Neural progenitor cell (in vitro differentiated cells): ENCODE measurements at regions not wholly inside any gene's neighbourhood (a gene's known extent, or its start where the extent isn't known, plus 50 kb on each side); places are given as distances from the start of the nearest gene placed in this dataset.

ENCODE experiments used
- DNase-seq: peaks from one replicate; pipeline ENCODE4 v3.0.0-alpha.2; 2016; ENCODE audit warnings: low spot score
- H2AFZ ChIP-seq: fragments of 200-600 bp; sonication (generic); replicated peaks from 2 replicates; pipeline ENCODE4 v1.6.1; 2016; ENCODE audit warnings: antibody characterized with exemption
- H3F3A ChIP-seq: fragments of 200-600 bp; sonication (generic); 2 replicates; pipeline ENCODE4 v1.6.1; 2016; ENCODE audit warnings: antibody characterized with exemption, low read depth
- H3K27ac ChIP-seq: fragments of 200-600 bp; sonication (generic); 2 replicates; pipeline ENCODE4 v1.5.1; 2016; ENCODE audit warnings: mild to moderate bottlenecking
- H3K27me3 ChIP-seq: fragments of 200-600 bp; sonication (generic); 2 replicates; pipeline ENCODE4 v1.6.1; 2016; ENCODE audit warnings: mild to moderate bottlenecking, moderate library complexity
- H3K36me3 ChIP-seq: fragments of 200-600 bp; sonication (generic); 2 replicates; pipeline ENCODE4 v1.5.1; 2016
- H3K4me1 ChIP-seq: fragments of 200-600 bp; sonication (generic); 2 replicates; pipeline ENCODE4 v1.6.1; 2016; ENCODE audit warnings: mixed run types
- H3K4me2 ChIP-seq: fragments of 200-600 bp; sonication (generic); 2 replicates; pipeline ENCODE4 v1.6.1; 2016
- H3K4me3 ChIP-seq: fragments of 200-600 bp; sonication (generic); 2 replicates; pipeline ENCODE4 v1.5.1; 2016
- H3K79me2 ChIP-seq: fragments of 200-600 bp; sonication (generic); 2 replicates; pipeline ENCODE4 v1.6.1; 2016; ENCODE audit warnings: low read depth
- H3K9ac ChIP-seq: fragments of 200-600 bp; sonication (generic); 2 replicates; pipeline ENCODE4 v1.6.1; 2016
- H3K9me3 ChIP-seq: fragments of 200-600 bp; sonication (generic); 2 replicates; pipeline ENCODE4 v1.5.1; 2016; ENCODE audit warnings: low read depth
- H4K20me1 ChIP-seq: fragments of 200-600 bp; sonication (generic); 2 replicates; pipeline ENCODE4 v1.6.1; 2016; ENCODE audit warnings: low read depth
- H3K27ac Mint-ChIP-seq: 3 replicates; pipeline ENCODE4 v1.8.0; 2021; ENCODE audit warnings: mixed read lengths
- H3K27me3 Mint-ChIP-seq: 2 replicates; pipeline ENCODE4 v1.8.0; 2022; ENCODE audit warnings: low read depth, mild to moderate bottlenecking, inconsistent platforms, moderate library complexity, mixed read lengths; ENCODE audit not compliant: insufficient read depth
- H3K36me3 Mint-ChIP-seq: 3 replicates; pipeline ENCODE4 v1.8.0; 2021; ENCODE audit warnings: mixed read lengths
- H3K4me1 Mint-ChIP-seq: 3 replicates; pipeline ENCODE4 v1.8.0; 2021; ENCODE audit warnings: mixed read lengths
- H3K4me3 Mint-ChIP-seq: 3 replicates; pipeline ENCODE4 v1.8.0; 2021; ENCODE audit warnings: mild to moderate bottlenecking, moderate library complexity, mixed read lengths
- H3K9me3 Mint-ChIP-seq: 3 replicates; pipeline ENCODE4 v1.8.0; 2020; ENCODE audit warnings: mixed read lengths
- EZH2 ChIP-seq: fragments of 200-600 bp; sonication (generic); IDR thresholded peaks from 2 replicates; pipeline ENCODE4 v1.6.1; 2017; ENCODE audit warnings: antibody characterized with exemption, mild to moderate bottlenecking, moderate library complexity
- EZH2phosphoT487 ChIP-seq: fragments of 200-600 bp; sonication (generic); IDR thresholded peaks from 2 replicates; pipeline ENCODE4 v1.6.1; 2017; ENCODE audit warnings: antibody characterized with exemption
- TF ChIP-seq, protein P1 (sequence below): fragments of 200-600 bp; sonication (generic); IDR thresholded peaks from 2 replicates; pipeline ENCODE4 v1.5.1; 2017; ENCODE audit warnings: antibody characterized with exemption, mild to moderate bottlenecking

DNA sequence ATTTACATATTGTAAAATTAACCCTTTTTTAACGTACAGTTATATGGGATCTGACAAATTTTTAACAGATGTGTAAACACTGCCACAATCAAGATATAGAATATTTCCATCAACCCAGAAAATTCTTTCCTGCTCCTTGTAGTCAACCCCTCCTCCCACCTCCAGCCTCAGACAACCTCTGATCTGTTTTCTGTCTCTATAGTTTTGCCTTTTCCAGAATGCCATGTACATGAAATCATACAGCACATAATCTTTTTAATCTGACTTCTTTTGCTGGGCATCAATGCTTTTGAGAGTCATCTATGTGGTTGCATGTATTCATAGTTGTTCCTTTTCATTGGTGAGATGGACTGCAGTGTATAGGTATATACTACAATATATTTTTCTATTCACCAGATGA is 153.0 kb downstream of the SMAD6 start:
- Mint-ChIP-seq H3K27ac (no peak overlapping the region), H3K4me1 (peaks cover 19% of the 10 kb centered on the region), H3K36me3 (no peaks in the 10 kb centered on the region), H3K9me3 (no peaks in the 10 kb centered on the region), H3K4me3 (no peak overlapping the region), H3K27me3 (peaks cover 8% of the 10 kb centered on the region)
- Histone ChIP-seq H3K36me3 (no peaks in the 10 kb centered on the region), H4K20me1 (no peaks in the 10 kb centered on the region), H3K79me2 (no peaks in the 10 kb centered on the region), H3F3A (no peaks in the 10 kb centered on the region), H3K27ac (no peak overlapping the region), H3K4me3 (no peak overlapping the region), H3K4me2 (no peak overlapping the region), H3K27me3 (peaks cover 18% of the 10 kb centered on the region), H2AFZ (no peak overlapping the region), H3K9me3 (no peaks in the 10 kb centered on the region), H3K9ac (no peak overlapping the region), H3K4me1 (no peaks in the 10 kb centered on the region)
- no peak for DNase-seq
- TF ChIP-seq EZH2, result no peak

GRCh38 chr15:66857694-66858093 is 155.7 kb downstream of the SMAD6 start:
- H3K9me3 Mint-ChIP-seq, result no peaks in the 10 kb centered on the region
- no peak for DNase-seq
- H3K27me3 ChIP-seq, result peaks cover 4% of the 10 kb centered on the region
- no peak overlapping the region for H3K4me3 Mint-ChIP-seq
- peaks cover 11% of the 10 kb centered on the region for H3K4me1 Mint-ChIP-seq
- peaks cover 8% of the 10 kb centered on the region for H3K27me3 Mint-ChIP-seq
- no peak overlapping the region for H3K27ac ChIP-seq
- no peaks in the 10 kb centered on the region for H3K36me3 ChIP-seq
- H3K9me3 ChIP-seq, result no peaks in the 10 kb centered on the region
- H3K36me3 Mint-ChIP-seq, result no peaks in the 10 kb centered on the region
- no peaks in the 10 kb centered on the region for H3F3A ChIP-seq
- H3K4me1 ChIP-seq, result no peaks in the 10 kb centered on the region
- H3K4me3 ChIP-seq, result no peak overlapping the region
- H3K79me2 ChIP-seq, result no peaks in the 10 kb centered on the region
- H3K4me2 ChIP-seq, result no peak overlapping the region
- no peak overlapping the region for H3K27ac Mint-ChIP-seq
- TF ChIP-seq EZH2phosphoT487 (no peak), EZH2 (no peak)
- TF ChIP-seq, protein P1, sequence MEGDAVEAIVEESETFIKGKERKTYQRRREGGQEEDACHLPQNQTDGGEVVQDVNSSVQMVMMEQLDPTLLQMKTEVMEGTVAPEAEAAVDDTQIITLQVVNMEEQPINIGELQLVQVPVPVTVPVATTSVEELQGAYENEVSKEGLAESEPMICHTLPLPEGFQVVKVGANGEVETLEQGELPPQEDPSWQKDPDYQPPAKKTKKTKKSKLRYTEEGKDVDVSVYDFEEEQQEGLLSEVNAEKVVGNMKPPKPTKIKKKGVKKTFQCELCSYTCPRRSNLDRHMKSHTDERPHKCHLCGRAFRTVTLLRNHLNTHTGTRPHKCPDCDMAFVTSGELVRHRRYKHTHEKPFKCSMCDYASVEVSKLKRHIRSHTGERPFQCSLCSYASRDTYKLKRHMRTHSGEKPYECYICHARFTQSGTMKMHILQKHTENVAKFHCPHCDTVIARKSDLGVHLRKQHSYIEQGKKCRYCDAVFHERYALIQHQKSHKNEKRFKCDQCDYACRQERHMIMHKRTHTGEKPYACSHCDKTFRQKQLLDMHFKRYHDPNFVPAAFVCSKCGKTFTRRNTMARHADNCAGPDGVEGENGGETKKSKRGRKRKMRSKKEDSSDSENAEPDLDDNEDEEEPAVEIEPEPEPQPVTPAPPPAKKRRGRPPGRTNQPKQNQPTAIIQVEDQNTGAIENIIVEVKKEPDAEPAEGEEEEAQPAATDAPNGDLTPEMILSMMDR, result no peak
- no peaks in the 10 kb centered on the region for H4K20me1 ChIP-seq
- no peak overlapping the region for H2AFZ ChIP-seq
- H3K9ac ChIP-seq, result no peak overlapping the region

DNA sequence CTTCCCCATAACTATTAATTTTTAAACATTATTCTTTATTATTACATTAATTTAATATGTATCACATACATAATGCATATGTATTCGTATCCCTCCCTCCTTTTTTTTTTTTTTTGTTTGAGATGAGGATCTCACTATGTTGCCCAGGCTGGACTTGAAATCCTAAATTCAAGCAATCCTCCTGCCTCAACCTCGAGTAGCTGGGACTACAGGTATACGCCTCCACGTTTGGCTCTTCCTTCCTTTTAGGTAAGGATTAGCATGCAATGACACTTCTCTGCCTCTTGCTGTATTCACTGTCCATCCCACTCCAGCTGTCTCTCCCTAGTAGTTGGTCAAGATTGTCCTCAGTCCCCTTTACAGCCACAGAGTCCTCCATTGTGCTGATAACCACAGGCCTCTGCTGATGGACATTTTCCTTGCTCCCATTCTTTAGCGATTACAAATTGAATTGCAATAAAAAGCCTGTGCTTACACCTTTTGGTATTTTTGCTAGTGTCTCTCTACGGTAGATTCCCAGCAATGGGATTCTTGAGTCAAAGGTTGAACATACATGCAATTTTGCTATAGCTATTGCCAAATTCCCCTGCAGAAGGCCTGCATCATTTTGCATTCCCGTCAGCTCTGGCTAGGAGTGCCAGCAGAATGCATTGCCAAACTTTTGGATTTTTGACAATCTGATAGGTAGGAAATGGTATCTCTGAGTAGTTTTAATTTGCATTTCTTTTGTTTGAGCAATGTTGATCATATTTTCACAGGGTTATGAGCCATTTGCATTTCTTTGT is 156.6 kb downstream of the SMAD6 start:
- Histone ChIP-seq H4K20me1 (no peaks in the 10 kb centered on the region), H3K4me1 (no peaks in the 10 kb centered on the region), H3K36me3 (no peaks in the 10 kb centered on the region), H3K27me3 (no peaks in the 10 kb centered on the region), H3K9me3 (no peaks in the 10 kb centered on the region), H3K27ac (no peak overlapping the region), H3K4me3 (no peak overlapping the region), H3K9ac (no peak overlapping the region), H3F3A (no peaks in the 10 kb centered on the region), H3K4me2 (no peak overlapping the region), H3K79me2 (no peaks in the 10 kb centered on the region), H2AFZ (no peak overlapping the region)
- H3K4me1 Mint-ChIP-seq, result peaks cover 9% of the 10 kb centered on the region
- no peaks in the 10 kb centered on the region for H3K36me3 Mint-ChIP-seq
- TF ChIP-seq EZH2, result no peak
- no peak for TF ChIP-seq EZH2phosphoT487
- TF ChIP-seq, protein P1, result no peak
- DNase-seq, result no peak
- no peaks in the 10 kb centered on the region for H3K9me3 Mint-ChIP-seq
- peak overlapping the region; percentile 39 for H3K27ac Mint-ChIP-seq
- no peak overlapping the region for H3K4me3 Mint-ChIP-seq
- H3K27me3 Mint-ChIP-seq, result peaks cover 5% of the 10 kb centered on the region

- Mint-ChIP-seq H3K4me1 (peaks cover 9% of the 10 kb centered on the region), H3K27me3 (peaks cover 2% of the 10 kb centered on the region), H3K27ac (no peak overlapping the region), H3K36me3 (no peaks in the 10 kb centered on the region), H3K4me3 (no peak overlapping the region), H3K9me3 (no peaks in the 10 kb centered on the region)
- no peak for DNase-seq
- H3K27ac ChIP-seq, result no peak overlapping the region
- no peaks in the 10 kb centered on the region for H3K79me2 ChIP-seq
- no peak overlapping the region for H2AFZ ChIP-seq
- H3F3A ChIP-seq, result no peaks in the 10 kb centered on the region
- H3K4me1 ChIP-seq, result no peaks in the 10 kb centered on the region
- TF ChIP-seq, protein P1, result no peak
- TF ChIP-seq EZH2phosphoT487 (no peak), EZH2 (no peak)
- no peaks in the 10 kb centered on the region for H3K36me3 ChIP-seq
- H3K27me3 ChIP-seq, result no peaks in the 10 kb centered on the region
- H3K9me3 ChIP-seq, result no peaks in the 10 kb centered on the region
- H3K9ac ChIP-seq, result no peak overlapping the region
- H4K20me1 ChIP-seq, result no peaks in the 10 kb centered on the region
- H3K4me2 ChIP-seq, result no peak overlapping the region
- H3K4me3 ChIP-seq, result no peak overlapping the region
These were observed 157.7 kb downstream of the SMAD6 start for GRCh38 chr15:66859688-66860253.
